SK-N-MC (cell line): ENCODE measurements at regions not wholly inside any gene's neighbourhood (a gene's known extent, or its start where the extent isn't known, plus 50 kb on each side); places are given as distances from the start of the nearest gene placed in this dataset.

Source experiments
- DNase-seq: peaks from one replicate; pipeline ENCODE4 v3.0.0-alpha.2; 2011; ENCODE audit warnings: low read depth, low spot score
- H3K27ac ChIP-seq: fragments of 200-600 bp; sonication (generic); 2 replicates; pipeline ENCODE4 v1.5.1; 2016; ENCODE audit warnings: mixed run types
- H3K36me3 ChIP-seq: fragments of 200-600 bp; sonication (generic); 2 replicates; pipeline ENCODE4 v1.6.1; 2017; ENCODE audit warnings: antibody characterized with exemption, low read length, mixed read lengths; ENCODE audit not compliant: insufficient read depth
- H3K4me3 ChIP-seq: fragments of 200-600 bp; sonication (generic); 2 replicates; pipeline ENCODE4 v1.5.1; 2016
- H3K9ac ChIP-seq: fragments of 200-600 bp; sonication (generic); 2 replicates; pipeline ENCODE4 v1.8.0; 2017; ENCODE audit warnings: mixed run types, mixed read lengths; ENCODE audit not compliant: insufficient read length
- H3K9me3 ChIP-seq: fragments of 200-600 bp; sonication (generic); 2 replicates; pipeline ENCODE4 v1.6.1; 2017; ENCODE audit warnings: low read depth, mild to moderate bottlenecking, antibody characterized with exemption, low read length, moderate library complexity, mixed read lengths
- EZH2 ChIP-seq: fragments of 200-600 bp; sonication (generic); IDR thresholded peaks from one replicate; pipeline ENCODE4 v1.6.1; 2017; ENCODE audit warnings: antibody characterized with exemption
- FOXP2 ChIP-seq: optimal IDR thresholded peaks from 2 replicates; pipeline ENCODE3; 2011; ENCODE audit warnings: mild to moderate bottlenecking, moderate library complexity; ENCODE audit not compliant: insufficient read depth; ENCODE audit errors: extremely low read length, control extremely low read depth
- POLR2AphosphoS5 ChIP-seq: IDR thresholded peaks from 2 replicates; pipeline ENCODE4 v1.6.1; 2012; ENCODE audit warnings: mild to moderate bottlenecking, low read depth, low read length, borderline replicate concordance

DNA sequence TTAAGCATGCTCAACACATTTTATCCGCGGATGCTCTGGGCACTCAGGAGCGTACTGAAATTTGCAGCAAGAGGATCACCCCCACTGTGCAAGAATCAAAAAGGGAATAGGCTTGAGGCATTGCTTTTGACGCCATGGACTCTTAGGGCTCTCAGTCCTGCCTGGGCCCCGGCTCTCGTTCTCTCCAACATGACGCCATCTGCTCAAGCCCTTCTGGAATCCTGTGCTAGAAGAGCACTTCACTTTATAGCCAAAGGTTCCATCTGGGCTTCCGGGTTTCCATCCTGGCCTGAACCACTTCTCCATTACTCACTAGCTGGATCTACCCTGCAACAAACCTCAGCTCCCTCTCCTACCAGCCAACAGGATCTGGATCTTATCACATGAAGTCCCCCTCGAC is 105.3 kb downstream of the FOXF2 start:
- Histone ChIP-seq H3K9me3 (no peaks in the 10 kb centered on the region), H3K27ac (no peak overlapping the region), H3K4me3 (no peak overlapping the region), H3K36me3 (no peaks in the 10 kb centered on the region), H3K9ac (no peak overlapping the region)
- no peak for DNase-seq
- TF ChIP-seq EZH2, result no peak
- TF ChIP-seq POLR2AphosphoS5, result no peak
- no peak for TF ChIP-seq FOXP2

DNA sequence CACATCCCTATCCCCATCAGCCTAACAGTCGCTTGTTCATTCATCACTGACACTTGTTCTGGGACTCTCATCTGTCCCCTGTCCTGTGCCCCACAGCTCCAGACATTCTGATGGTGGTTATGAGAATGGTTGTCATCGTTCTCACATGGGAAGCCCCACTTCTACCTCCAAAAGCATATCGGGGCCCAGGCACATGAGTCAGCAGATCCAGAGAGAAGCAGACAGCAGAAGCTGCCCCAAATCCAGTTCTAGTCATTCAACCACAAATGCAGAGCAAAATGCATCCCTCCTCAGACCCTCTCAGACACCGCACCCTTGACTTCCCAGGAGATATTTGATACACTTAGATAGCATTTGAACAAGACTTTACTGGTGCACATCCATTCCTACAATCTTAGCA is 106.0 kb downstream of the FOXF2 start:
- H3K9me3 ChIP-seq, result no peaks in the 10 kb centered on the region

DNA sequence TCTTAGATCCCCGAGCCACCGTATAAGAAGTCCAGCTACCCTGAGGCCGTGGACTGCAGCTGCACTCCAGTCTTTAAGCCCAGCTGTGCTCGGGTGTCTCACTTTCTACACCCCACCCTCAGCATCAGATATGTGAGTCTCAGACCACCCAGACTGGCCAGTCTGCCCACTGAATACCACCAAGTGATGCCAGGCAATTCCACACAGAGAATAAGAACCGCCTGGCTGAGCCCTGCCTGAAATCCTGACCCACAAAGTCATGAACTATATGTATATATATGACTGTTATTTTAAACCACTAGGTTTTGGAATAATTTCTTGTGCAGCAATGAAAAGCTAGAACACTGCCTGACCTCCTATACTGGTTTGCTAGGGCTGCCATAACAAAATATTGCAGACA is 106.7 kb downstream of the FOXF2 start:
- Histone ChIP-seq H3K9me3 (no peaks in the 10 kb centered on the region), H3K9ac (no peak overlapping the region), H3K36me3 (no peaks in the 10 kb centered on the region), H3K27ac (no peak overlapping the region), H3K4me3 (no peak overlapping the region)
- TF ChIP-seq EZH2 (no peak), POLR2AphosphoS5 (no peak), FOXP2 (no peak)
- DNase-seq, result no peak

More for the DNA sequence above, 106.0 kb downstream of the FOXF2 start:
- TF ChIP-seq POLR2AphosphoS5 (no peak), EZH2 (no peak), FOXP2 (no peak)
- Histone ChIP-seq H3K27ac (no peak overlapping the region), H3K4me3 (no peak overlapping the region), H3K9ac (no peak overlapping the region), H3K36me3 (no peaks in the 10 kb centered on the region)
- no peak for DNase-seq

DNA sequence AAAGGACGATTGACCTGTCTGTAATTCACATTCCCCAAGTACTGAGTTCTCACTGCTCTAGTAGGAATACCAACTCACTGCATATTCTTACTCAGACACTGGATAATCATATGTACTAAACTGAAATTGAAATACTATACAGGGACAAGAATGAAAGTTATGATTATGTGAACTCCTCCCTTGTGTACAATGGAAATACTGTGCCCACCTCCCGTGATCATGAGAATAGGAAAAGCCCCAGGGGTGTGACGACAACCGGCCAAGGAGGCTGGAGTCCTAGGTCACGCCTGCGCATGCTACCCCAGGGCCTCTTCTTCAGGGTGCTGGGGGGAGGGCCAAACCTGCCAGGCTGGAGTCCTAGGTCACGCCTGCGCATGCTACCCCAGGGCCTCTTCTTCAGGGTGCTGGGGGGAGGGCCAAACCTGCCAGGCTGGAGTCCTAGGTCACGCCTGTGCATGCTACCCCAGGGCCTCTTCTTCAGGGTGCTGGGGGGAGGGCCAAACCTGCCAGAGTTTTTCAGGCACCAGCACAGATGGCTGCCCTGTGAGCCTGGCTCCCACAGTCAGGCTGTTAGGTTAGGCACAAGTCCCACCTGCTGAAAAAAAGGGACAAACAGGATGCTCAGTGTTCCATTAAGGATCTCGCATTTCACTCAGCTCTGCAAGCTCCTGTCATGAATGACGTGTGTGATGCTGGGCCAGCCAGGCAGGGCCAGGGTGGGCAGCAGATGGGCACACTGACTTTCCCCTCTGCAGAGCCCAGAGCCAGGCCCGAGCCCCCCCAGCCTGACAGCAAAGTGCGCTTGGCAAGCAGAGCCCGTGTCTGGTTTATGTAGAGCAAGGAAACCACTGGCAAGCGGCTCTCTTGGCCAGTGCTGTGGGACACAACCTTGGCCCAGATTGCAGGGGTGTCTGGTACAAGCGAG is 107.7 kb downstream of the FOXF2 start:
- Histone ChIP-seq H3K9me3 (no peaks in the 10 kb centered on the region), H3K4me3 (no peak overlapping the region), H3K9ac (no peak overlapping the region), H3K27ac (no peak overlapping the region), H3K36me3 (no peaks in the 10 kb centered on the region)
- no peak for TF ChIP-seq POLR2AphosphoS5
- no peak for TF ChIP-seq FOXP2
- no peak for TF ChIP-seq EZH2
- DNase-seq, result no peak

DNA sequence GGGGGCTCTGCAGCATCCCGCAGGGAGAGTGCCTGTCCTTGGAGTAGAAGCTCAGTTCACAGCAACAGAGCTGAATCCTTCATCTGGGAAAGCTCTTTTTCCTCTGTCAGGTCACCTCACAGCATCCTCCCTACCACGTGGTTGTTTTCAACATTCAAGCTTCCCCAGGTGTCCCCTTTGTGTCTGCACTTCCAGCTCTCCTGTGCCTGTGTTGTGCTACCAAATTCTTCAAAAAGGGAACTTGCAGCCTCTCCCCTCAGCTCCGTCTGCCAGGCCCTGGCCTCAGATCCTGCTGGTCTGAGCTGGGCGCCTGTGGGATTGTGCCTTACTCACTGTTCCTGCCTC is 108.4 kb downstream of the FOXF2 start:
- TF ChIP-seq POLR2AphosphoS5 (no peak), EZH2 (no peak), FOXP2 (no peak)
- DNase-seq, result no peak
- H3K9me3 ChIP-seq, result no peaks in the 10 kb centered on the region
- no peak overlapping the region for H3K9ac ChIP-seq
- no peak overlapping the region for H3K27ac ChIP-seq
- no peaks in the 10 kb centered on the region for H3K36me3 ChIP-seq
- H3K4me3 ChIP-seq, result no peak overlapping the region

DNA sequence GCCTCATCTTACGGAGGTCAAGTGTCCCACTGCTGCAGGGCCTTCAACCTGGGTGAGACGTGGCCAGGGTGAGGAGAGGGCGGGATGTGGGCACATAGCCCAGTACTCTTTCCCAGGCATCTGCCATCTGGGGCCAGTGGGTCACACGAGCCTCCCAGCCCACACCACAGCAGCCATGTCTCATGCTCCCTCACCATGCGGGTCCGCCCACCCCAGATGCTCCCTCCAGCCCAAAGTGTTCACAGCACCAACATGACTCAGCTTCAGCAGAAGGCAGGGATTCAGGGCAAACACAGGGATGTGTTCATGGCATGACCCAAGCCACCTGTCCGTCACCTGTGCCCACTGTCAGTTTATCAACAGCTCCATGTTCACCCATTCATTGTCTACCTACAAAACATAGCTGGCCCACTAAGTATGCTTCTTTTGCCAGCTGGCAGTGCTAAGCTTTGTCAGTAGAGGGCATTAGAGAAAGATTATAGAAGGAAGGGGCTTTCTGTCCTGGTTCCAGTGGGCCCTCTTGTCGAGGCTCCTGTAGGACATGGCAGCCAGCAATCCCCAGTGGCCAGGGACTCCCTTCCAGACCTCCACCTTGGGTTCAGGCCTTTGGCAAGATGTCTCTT is 109.2 kb downstream of the FOXF2 start:
- DNase-seq, result no peak
- Histone ChIP-seq H3K36me3 (no peaks in the 10 kb centered on the region), H3K9ac (no peak overlapping the region), H3K27ac (no peak overlapping the region), H3K4me3 (no peak overlapping the region), H3K9me3 (no peaks in the 10 kb centered on the region)
- TF ChIP-seq FOXP2, result no peak
- no peak for TF ChIP-seq EZH2
- no peak for TF ChIP-seq POLR2AphosphoS5

DNA sequence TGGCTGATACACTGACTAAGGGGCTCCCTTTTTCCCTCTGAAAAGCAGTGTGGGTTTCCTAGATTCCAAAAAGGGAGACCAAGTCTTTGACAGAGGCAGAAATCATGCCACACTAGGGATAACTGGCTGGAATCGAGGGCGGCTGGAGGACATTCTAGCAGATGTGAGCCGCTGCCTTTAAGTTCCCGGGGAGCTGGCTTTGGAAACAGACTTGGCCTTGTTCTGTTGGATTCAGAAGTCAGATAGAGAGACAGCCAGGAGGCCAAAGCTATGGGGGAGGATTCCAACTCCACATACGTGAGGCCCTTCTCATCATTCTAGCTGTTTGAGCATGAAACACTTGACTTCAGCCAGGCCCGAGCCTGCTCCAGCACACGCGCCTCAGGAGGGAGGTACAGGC is 109.9 kb upstream of the FOXC1 start:
- Histone ChIP-seq H3K4me3 (no peak overlapping the region), H3K9ac (no peak overlapping the region), H3K27ac (no peak overlapping the region), H3K36me3 (no peaks in the 10 kb centered on the region), H3K9me3 (no peaks in the 10 kb centered on the region)
- no peak for DNase-seq
- TF ChIP-seq POLR2AphosphoS5, result no peak
- TF ChIP-seq FOXP2, result no peak
- no peak for TF ChIP-seq EZH2

DNA sequence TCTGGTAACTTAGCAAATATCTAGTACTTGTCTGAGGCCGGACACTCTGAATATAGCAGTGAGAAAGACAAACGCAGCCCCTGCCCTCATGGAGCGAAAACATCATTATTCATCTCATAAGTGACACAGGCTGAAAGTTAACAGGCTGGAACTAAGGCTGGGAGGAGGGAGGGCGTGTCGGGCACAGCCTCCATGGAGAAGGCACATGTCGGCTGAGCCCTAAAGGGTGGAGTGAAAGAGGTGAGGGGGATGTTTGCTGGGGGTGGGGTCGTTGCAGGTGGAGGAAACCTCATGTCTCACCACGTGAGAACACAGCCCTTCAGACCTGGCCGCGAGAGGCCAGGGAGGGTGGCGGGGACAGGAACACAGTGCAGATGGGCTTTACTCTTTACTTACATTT is 108.8 kb upstream of the FOXC1 start:
- Histone ChIP-seq H3K9ac (no peak overlapping the region), H3K27ac (no peak overlapping the region), H3K9me3 (no peaks in the 10 kb centered on the region), H3K36me3 (no peaks in the 10 kb centered on the region), H3K4me3 (no peak overlapping the region)
- no peak for DNase-seq
- TF ChIP-seq FOXP2 (no peak), EZH2 (no peak), POLR2AphosphoS5 (no peak)
